A673 (cell line): ENCODE measurements at regions not wholly inside any gene's neighbourhood (a gene's known extent, or its start where the extent isn't known, plus 50 kb on each side); places are given as distances from the start of the nearest gene placed in this dataset.

Source experiments
- EZH2 ChIP-seq: fragments of 200-600 bp; sonication (generic); IDR thresholded peaks from 2 replicates; pipeline ENCODE4 v1.6.1; 2017; ENCODE audit warnings: borderline replicate concordance, low read depth, mild to moderate bottlenecking, mixed read lengths, antibody characterized with exemption, low read length; ENCODE audit not compliant: poor library complexity, severe bottlenecking
- TF ChIP-seq, protein P1 (sequence below): fragments of 300-800, 200-600 bp; sonication (generic); conservative IDR thresholded peaks from 2 replicates; pipeline ENCODE4 v1.5.1; 2017; ENCODE audit warnings: low read depth, mild to moderate bottlenecking, antibody characterized with exemption, low read length, moderate library complexity, mixed read lengths

DNA sequence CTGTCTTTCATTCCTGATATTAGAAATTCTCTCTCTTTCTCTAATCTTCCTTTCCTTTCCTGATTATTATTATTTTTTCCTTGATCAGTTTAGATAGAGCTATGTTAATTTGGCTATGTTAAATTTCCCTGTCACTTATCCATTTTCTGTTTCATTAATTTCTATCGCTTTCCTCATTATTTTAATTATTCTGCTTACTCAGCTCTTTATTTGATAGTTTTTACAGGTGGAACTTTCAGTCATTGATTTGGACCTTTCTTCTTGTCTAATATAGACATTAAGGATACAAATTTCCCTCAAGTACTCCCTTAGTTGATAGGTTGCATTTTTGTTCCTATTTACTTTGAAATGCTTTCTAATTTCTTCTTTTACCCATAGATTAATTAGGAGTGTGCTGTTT is 442.3 kb downstream of the CDH26 start:
- TF ChIP-seq, protein P1, sequence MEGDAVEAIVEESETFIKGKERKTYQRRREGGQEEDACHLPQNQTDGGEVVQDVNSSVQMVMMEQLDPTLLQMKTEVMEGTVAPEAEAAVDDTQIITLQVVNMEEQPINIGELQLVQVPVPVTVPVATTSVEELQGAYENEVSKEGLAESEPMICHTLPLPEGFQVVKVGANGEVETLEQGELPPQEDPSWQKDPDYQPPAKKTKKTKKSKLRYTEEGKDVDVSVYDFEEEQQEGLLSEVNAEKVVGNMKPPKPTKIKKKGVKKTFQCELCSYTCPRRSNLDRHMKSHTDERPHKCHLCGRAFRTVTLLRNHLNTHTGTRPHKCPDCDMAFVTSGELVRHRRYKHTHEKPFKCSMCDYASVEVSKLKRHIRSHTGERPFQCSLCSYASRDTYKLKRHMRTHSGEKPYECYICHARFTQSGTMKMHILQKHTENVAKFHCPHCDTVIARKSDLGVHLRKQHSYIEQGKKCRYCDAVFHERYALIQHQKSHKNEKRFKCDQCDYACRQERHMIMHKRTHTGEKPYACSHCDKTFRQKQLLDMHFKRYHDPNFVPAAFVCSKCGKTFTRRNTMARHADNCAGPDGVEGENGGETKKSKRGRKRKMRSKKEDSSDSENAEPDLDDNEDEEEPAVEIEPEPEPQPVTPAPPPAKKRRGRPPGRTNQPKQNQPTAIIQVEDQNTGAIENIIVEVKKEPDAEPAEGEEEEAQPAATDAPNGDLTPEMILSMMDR: no peak
- TF ChIP-seq EZH2: no peak
